Neural crest cell (in vitro differentiated cells): ENCODE measurements at regions not wholly inside any gene's neighbourhood (a gene's known extent, or its start where the extent isn't known, plus 50 kb on each side); places are given as distances from the start of the nearest gene placed in this dataset.

Experiments used
- DNase-seq: peaks from one replicate; pipeline ENCODE4 v3.0.0; 2021; ENCODE audit warnings: low read depth, mixed read lengths, low spot score
- H3K27ac Mint-ChIP-seq: one replicate; pipeline ENCODE4 v1.8.0; 2021; ENCODE audit warnings: mild to moderate bottlenecking, mixed read lengths; ENCODE audit not compliant: unreplicated experiment
- H3K27me3 Mint-ChIP-seq: 2 replicates; pipeline ENCODE4 v1.8.0; 2021; ENCODE audit warnings: low read depth, mild to moderate bottlenecking, mixed read lengths
- H3K36me3 Mint-ChIP-seq: 2 replicates; pipeline ENCODE4 v1.8.0; 2021; ENCODE audit warnings: low read depth, mild to moderate bottlenecking, mixed read lengths
- H3K4me1 Mint-ChIP-seq: 2 replicates; pipeline ENCODE4 v1.8.0; 2021; ENCODE audit warnings: mixed read lengths
- H3K4me3 Mint-ChIP-seq: one replicate; pipeline ENCODE4 v1.8.0; 2021; ENCODE audit warnings: mild to moderate bottlenecking, mixed read lengths
- H3K9me3 Mint-ChIP-seq: 2 replicates; pipeline ENCODE4 v1.8.0; 2021; ENCODE audit warnings: mixed read lengths
- CTCF ChIP-seq: fragments of 200-600 bp; sonication (generic); conservative IDR thresholded peaks from 2 replicates; pipeline ENCODE4 v1.5.0; 2021; ENCODE audit warnings: antibody characterized with exemption, mild to moderate bottlenecking

GRCh38 chr4:117529401-117529800 is 444.0 kb upstream of the TRAM1L1 start:
- H3K27me3 Mint-ChIP-seq = no peaks in the 10 kb centered on the region
- H3K4me3 Mint-ChIP-seq = no peak overlapping the region
- no peaks in the 10 kb centered on the region for H3K36me3 Mint-ChIP-seq
- H3K9me3 Mint-ChIP-seq = no peaks in the 10 kb centered on the region
- no peaks in the 10 kb centered on the region for H3K4me1 Mint-ChIP-seq
- TF ChIP-seq CTCF = no peak
- no peak overlapping the region for H3K27ac Mint-ChIP-seq
- no peak for DNase-seq

GRCh38 chr4:117533501-117533900 is 448.1 kb upstream of the TRAM1L1 start:
- DNase-seq = no peak
- Mint-ChIP-seq H3K27me3 (no peaks in the 10 kb centered on the region), H3K4me3 (no peak overlapping the region), H3K4me1 (no peaks in the 10 kb centered on the region), H3K36me3 (no peaks in the 10 kb centered on the region), H3K27ac (no peak overlapping the region), H3K9me3 (no peaks in the 10 kb centered on the region)
- TF ChIP-seq CTCF = no peak

- TF ChIP-seq CTCF = no peak
- H3K36me3 Mint-ChIP-seq = no peaks in the 10 kb centered on the region
- no peak for DNase-seq
- no peaks in the 10 kb centered on the region for H3K4me1 Mint-ChIP-seq
- no peaks in the 10 kb centered on the region for H3K27me3 Mint-ChIP-seq
- H3K9me3 Mint-ChIP-seq = peaks cover 4% of the 10 kb centered on the region
- H3K27ac Mint-ChIP-seq = no peak overlapping the region
- no peak overlapping the region for H3K4me3 Mint-ChIP-seq
Observed at GRCh38 chr4:117545039-117545438, 459.7 kb upstream of the TRAM1L1 start.

GRCh38 chr4:117549524-117549923 is 464.1 kb upstream of the TRAM1L1 start:
- no peak overlapping the region for H3K27ac Mint-ChIP-seq
- peaks cover 4% of the 10 kb centered on the region for H3K9me3 Mint-ChIP-seq
- H3K27me3 Mint-ChIP-seq = no peaks in the 10 kb centered on the region
- no peak for DNase-seq
- peaks cover 4% of the 10 kb centered on the region for H3K4me1 Mint-ChIP-seq
- no peak for TF ChIP-seq CTCF
- H3K36me3 Mint-ChIP-seq = no peaks in the 10 kb centered on the region
- no peak overlapping the region for H3K4me3 Mint-ChIP-seq

GRCh38 chr4:117550085-117550484 is 464.7 kb upstream of the TRAM1L1 start:
- no peak for TF ChIP-seq CTCF
- DNase-seq = no peak
- H3K9me3 Mint-ChIP-seq = peaks cover 4% of the 10 kb centered on the region
- H3K27me3 Mint-ChIP-seq = no peaks in the 10 kb centered on the region
- peaks cover 4% of the 10 kb centered on the region for H3K4me1 Mint-ChIP-seq
- H3K36me3 Mint-ChIP-seq = no peaks in the 10 kb centered on the region
- H3K4me3 Mint-ChIP-seq = no peak overlapping the region
- H3K27ac Mint-ChIP-seq = no peak overlapping the region

GRCh38 chr4:117560329-117560728 is 474.0 kb upstream of the NDST3 start:
- no peak for TF ChIP-seq CTCF
- H3K27me3 Mint-ChIP-seq = no peaks in the 10 kb centered on the region
- H3K9me3 Mint-ChIP-seq = no peaks in the 10 kb centered on the region
- no peak overlapping the region for H3K4me3 Mint-ChIP-seq
- H3K4me1 Mint-ChIP-seq = peaks cover 3% of the 10 kb centered on the region
- DNase-seq = no peak
- no peak overlapping the region for H3K27ac Mint-ChIP-seq
- H3K36me3 Mint-ChIP-seq = no peaks in the 10 kb centered on the region
